K562 (cell line): ENCODE measurements at regions not wholly inside any gene's neighbourhood (a gene's known extent, or its start where the extent isn't known, plus 50 kb on each side); places are given as distances from the start of the nearest gene placed in this dataset.

Experiments used
- HNRNPK ChIP-seq: fragments of 200-400 bp; formaldehyde crosslinking; IDR thresholded peaks from one replicate; pipeline ENCODE4 v1.6.1; 2018; ENCODE audit warnings: mild to moderate bottlenecking, low read depth, low read length; ENCODE audit not compliant: poor library complexity, severe bottlenecking
- SMARCE1 ChIP-seq: fragments of 450-650 bp; IDR thresholded peaks from 2 replicates; pipeline ENCODE4 v1.7.1; 2016; ENCODE audit warnings: mild to moderate bottlenecking
- ZNF174 ChIP-seq: fragments of 250-450 bp; sonication (Bioruptor Pico); IDR thresholded peaks from 2 replicates; pipeline ENCODE4 v1.4.0; 2020; ENCODE audit warnings: mild to moderate bottlenecking
- ZNF24 ChIP-seq: fragments of 450-650 bp; IDR thresholded peaks from 2 replicates; pipeline ENCODE4 v1.6.1; 2016
- TF ChIP-seq, protein P1 (sequence below), 3 experiments: IDR thresholded peaks in 2 of 3; conservative IDR thresholded peaks in 1 of 3; 2 replicates each; pipeline ENCODE4 v1.5.1; 2011 to 2012; ENCODE audit warnings: low read length in 3 of 3, mild to moderate bottlenecking in 3 of 3, control low read depth in 2 of 3, improper control_type of control experiment in 1 of 3, inconsistent platforms in 1 of 3, low read depth in 1 of 3, mixed read lengths in 1 of 3, moderate library complexity in 1 of 3; ENCODE audit not compliant: insufficient read depth in 2 of 3
- TF ChIP-seq, protein P2 (sequence below): fragments of 450-650 bp; IDR thresholded peaks from 2 replicates; pipeline ENCODE4 v1.6.1; 2016; ENCODE audit warnings: borderline replicate concordance
- TF ChIP-seq, protein P3 (sequence below): fragments of 450-650 bp; IDR thresholded peaks from 2 replicates; pipeline ENCODE4 v1.6.1; 2018; ENCODE audit warnings: mild to moderate bottlenecking, low read depth; ENCODE audit not compliant: partially characterized antibody
- TF ChIP-seq, protein P4 (sequence below), 2 experiments: fragments of 450-650 bp in 1 of 2; IDR thresholded peaks; 2 replicates each; pipeline ENCODE4 v1.6.1; 2011 to 2017; ENCODE audit warnings: low read depth in 2 of 2, antibody characterized with exemption in 1 of 2, borderline replicate concordance in 1 of 2, low read length in 1 of 2, mild to moderate bottlenecking in 1 of 2, mixed read lengths in 1 of 2; ENCODE audit not compliant: control insufficient read depth in 1 of 2

DNA sequence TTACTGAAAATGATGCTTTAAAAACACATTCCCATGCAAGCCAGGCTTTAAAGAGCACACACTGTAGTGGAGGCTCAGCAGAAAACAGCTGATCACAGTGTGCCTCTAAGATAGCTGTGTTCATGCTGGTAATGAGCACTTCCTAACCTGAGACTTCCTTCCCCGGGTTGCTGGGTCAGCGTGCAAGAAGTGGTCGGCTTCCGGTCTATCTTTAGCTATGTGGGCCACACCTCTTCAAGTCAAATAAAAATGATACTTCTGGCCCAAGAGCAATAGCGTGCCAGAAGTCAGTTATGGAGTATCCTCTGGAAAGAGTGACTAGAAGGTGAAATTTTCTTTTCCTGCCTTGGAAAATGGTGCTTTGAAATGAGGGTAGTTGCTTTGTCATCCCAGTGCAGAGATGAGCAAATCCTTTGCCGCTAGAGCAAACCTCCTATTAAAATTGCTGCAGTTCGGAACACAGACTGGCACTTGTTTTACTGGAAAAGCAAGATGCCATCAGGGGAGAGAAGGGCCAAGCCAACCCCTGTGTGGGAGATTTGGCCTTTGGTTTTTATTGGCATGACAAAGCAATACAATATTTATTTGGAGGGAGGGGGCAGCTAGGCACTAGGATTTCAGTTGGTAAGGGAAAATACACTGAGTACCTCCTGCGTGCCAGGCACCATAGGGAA, 64.2 kb downstream of the ARHGAP35 start:
- TF ChIP-seq HNRNPK (no peak), ZNF174 (CRISPR knock-in tag) (no peak), ZNF24 (no peak), SMARCE1 (no peak)
- TF ChIP-seq, protein P1, sequence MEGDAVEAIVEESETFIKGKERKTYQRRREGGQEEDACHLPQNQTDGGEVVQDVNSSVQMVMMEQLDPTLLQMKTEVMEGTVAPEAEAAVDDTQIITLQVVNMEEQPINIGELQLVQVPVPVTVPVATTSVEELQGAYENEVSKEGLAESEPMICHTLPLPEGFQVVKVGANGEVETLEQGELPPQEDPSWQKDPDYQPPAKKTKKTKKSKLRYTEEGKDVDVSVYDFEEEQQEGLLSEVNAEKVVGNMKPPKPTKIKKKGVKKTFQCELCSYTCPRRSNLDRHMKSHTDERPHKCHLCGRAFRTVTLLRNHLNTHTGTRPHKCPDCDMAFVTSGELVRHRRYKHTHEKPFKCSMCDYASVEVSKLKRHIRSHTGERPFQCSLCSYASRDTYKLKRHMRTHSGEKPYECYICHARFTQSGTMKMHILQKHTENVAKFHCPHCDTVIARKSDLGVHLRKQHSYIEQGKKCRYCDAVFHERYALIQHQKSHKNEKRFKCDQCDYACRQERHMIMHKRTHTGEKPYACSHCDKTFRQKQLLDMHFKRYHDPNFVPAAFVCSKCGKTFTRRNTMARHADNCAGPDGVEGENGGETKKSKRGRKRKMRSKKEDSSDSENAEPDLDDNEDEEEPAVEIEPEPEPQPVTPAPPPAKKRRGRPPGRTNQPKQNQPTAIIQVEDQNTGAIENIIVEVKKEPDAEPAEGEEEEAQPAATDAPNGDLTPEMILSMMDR (IDR thresholded peaks at IDR 0.05 in 2 of 3, conservative IDR thresholded peaks at IDR 0.05 in 1 of 3; ENCODE audit: insufficient read depth in 2 of 3, low read depth in 1 of 3, low read length in 3 of 3) = no peak
- TF ChIP-seq, protein P2, sequence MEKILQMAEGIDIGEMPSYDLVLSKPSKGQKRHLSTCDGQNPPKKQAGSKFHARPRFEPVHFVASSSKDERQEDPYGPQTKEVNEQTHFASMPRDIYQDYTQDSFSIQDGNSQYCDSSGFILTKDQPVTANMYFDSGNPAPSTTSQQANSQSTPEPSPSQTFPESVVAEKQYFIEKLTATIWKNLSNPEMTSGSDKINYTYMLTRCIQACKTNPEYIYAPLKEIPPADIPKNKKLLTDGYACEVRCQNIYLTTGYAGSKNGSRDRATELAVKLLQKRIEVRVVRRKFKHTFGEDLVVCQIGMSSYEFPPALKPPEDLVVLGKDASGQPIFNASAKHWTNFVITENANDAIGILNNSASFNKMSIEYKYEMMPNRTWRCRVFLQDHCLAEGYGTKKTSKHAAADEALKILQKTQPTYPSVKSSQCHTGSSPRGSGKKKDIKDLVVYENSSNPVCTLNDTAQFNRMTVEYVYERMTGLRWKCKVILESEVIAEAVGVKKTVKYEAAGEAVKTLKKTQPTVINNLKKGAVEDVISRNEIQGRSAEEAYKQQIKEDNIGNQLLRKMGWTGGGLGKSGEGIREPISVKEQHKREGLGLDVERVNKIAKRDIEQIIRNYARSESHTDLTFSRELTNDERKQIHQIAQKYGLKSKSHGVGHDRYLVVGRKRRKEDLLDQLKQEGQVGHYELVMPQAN = 0 out of 2 replicates have a peak, but pooled peaks have one; percentile 38
- TF ChIP-seq, protein P3, sequence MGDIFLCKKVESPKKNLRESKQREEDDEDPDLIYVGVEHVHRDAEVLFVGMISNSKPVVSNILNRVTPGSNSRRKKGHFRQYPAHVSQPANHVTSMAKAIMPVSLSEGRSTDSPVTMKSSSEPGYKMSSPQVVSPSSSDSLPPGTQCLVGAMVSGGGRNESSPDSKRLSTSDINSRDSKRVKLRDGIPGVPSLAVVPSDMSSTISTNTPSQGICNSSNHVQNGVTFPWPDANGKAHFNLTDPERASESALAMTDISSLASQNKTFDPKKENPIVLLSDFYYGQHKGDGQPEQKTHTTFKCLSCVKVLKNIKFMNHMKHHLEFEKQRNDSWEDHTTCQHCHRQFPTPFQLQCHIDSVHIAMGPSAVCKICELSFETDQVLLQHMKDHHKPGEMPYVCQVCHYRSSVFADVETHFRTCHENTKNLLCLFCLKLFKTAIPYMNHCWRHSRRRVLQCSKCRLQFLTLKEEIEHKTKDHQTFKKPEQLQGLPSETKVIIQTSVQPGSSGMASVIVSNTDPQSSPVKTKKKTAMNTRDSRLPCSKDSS = no peak
- TF ChIP-seq, protein P4, sequence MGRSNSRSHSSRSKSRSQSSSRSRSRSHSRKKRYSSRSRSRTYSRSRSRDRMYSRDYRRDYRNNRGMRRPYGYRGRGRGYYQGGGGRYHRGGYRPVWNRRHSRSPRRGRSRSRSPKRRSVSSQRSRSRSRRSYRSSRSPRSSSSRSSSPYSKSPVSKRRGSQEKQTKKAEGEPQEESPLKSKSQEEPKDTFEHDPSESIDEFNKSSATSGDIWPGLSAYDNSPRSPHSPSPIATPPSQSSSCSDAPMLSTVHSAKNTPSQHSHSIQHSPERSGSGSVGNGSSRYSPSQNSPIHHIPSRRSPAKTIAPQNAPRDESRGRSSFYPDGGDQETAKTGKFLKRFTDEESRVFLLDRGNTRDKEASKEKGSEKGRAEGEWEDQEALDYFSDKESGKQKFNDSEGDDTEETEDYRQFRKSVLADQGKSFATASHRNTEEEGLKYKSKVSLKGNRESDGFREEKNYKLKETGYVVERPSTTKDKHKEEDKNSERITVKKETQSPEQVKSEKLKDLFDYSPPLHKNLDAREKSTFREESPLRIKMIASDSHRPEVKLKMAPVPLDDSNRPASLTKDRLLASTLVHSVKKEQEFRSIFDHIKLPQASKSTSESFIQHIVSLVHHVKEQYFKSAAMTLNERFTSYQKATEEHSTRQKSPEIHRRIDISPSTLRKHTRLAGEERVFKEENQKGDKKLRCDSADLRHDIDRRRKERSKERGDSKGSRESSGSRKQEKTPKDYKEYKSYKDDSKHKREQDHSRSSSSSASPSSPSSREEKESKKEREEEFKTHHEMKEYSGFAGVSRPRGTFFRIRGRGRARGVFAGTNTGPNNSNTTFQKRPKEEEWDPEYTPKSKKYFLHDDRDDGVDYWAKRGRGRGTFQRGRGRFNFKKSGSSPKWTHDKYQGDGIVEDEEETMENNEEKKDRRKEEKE (IDR thresholded peaks at IDR 0.05; ENCODE audit: borderline replicate concordance in 1 of 2, control insufficient read depth in 1 of 2, low read depth in 2 of 2, low read length in 1 of 2) = no peak
